Natural killer cell treated with Interleukin-12 subunit alpha and Interleukin-12 subunit beta and Interleukin-15 and Interleukin-18, amount 100 ng/mL, for 72 hours (primary cell): ENCODE measurements at regions not wholly inside any gene's neighbourhood (a gene's known extent, or its start where the extent isn't known, plus 50 kb on each side); places are given as distances from the start of the nearest gene placed in this dataset.
"Not testable (repeated sequence)": the region's sequence is repeated elsewhere in the genome, so short reads cannot be mapped to it uniquely, and the experiment has no call there.

Experiments used
- ATAC-seq, 2 donors: fragments of 150-1000 bp; cut with Tn5 transposase in 1 of 2; sonication (Bioruptor Pico), chemical (Tn5 transposase) in 1 of 2; 2 replicates each; pipeline ENCODE4 v1.10.0; 2021
- DNase-seq: peaks from one replicate; pipeline ENCODE4 v3.0.0; 2022; ENCODE audit warnings: low spot score
- H3K27ac Mint-ChIP-seq, 2 donors: 1 replicate in 1 of 2; 2 replicates in 1 of 2; pipeline ENCODE4 v1.8.0; 2022; ENCODE audit warnings: mixed read lengths in 2 of 2, mild to moderate bottlenecking in 1 of 2, moderate library complexity in 1 of 2
- H3K27me3 Mint-ChIP-seq, 2 donors: 1 replicate in 1 of 2; 2 replicates in 1 of 2; pipeline ENCODE4 v1.8.0; 2022; ENCODE audit warnings: mixed read lengths in 2 of 2
- H3K36me3 Mint-ChIP-seq: one replicate; pipeline ENCODE4 v1.8.0; 2022; ENCODE audit warnings: mixed read lengths
- H3K4me1 Mint-ChIP-seq, 2 donors: 1 replicate in 1 of 2; 2 replicates in 1 of 2; pipeline ENCODE4 v1.8.0; 2022; ENCODE audit warnings: low read depth in 2 of 2, mixed read lengths in 2 of 2, mild to moderate bottlenecking in 1 of 2
- H3K4me3 Mint-ChIP-seq: one replicate; pipeline ENCODE4 v1.8.0; 2022; ENCODE audit warnings: mixed read lengths
- H3K9me3 Mint-ChIP-seq: 2 replicates; pipeline ENCODE4 v1.8.0; 2022; ENCODE audit warnings: mixed read lengths

DNA sequence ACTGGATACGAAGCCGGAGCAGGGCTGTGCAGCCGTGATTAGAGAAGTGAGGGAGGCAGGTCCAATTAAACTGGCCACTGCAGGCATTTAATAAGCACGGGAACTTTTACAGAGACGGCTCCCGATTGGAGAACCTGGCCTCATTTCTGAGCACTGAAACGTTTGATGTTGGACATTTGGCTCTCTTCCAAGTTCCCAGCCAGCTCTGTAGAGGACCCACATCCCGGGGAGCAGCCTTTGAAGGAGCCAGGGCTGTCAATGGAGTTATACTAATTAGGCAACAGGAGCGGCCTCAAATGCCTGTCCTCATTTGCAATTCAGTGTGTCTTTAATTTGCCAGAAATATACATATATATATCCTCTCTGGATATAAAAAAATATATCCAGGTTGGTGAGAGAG, 499.4 kb upstream of the C16orf82 start:
- Mint-ChIP-seq H3K27me3 (peaks cover 17 to 22% of the 10 kb centered on the region in 2 donors), H3K4me3 (no peak overlapping the region), H3K27ac (no peak overlapping the region), H3K36me3 (no peaks in the 10 kb centered on the region), H3K4me1 (no peaks in the 10 kb centered on the region), H3K9me3 (no peaks in the 10 kb centered on the region)
- no peak for ATAC-seq
- DNase-seq: no peak

DNA sequence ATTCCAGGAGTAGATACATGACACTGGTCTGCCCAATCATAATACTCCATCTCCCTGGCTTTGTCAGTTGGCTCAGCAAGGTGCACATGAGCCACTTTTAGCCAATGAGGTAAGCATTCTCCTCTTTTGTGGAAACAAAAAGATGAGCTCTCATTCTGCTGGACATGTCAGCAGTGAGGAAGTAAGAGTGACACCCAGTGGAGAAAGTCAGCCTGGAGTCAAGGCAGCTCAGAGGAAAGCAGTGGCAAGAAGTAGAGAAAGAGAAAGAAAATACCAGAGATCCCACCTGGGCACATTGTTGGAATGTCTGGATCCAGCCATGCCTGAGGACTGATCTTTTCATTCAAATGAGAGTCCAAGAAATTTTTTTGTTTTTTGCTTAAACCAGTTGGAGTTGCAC, 496.9 kb upstream of the C16orf82 start:
- no peaks in the 10 kb centered on the region for H3K9me3 Mint-ChIP-seq
- no peaks in the 10 kb centered on the region for H3K36me3 Mint-ChIP-seq
- H3K27me3 Mint-ChIP-seq: peaks cover 11 to 17% of the 10 kb centered on the region in 2 donors
- ATAC-seq (no peak), DNase-seq (no peak)
- no peak overlapping the region for H3K4me3 Mint-ChIP-seq
- H3K4me1 Mint-ChIP-seq: no peaks in the 10 kb centered on the region
- no peak overlapping the region for H3K27ac Mint-ChIP-seq

GRCh38 chr16:26578748-26579147, 488.0 kb upstream of the C16orf82 start:
- Mint-ChIP-seq H3K4me3 (no peak overlapping the region), H3K9me3 (no peaks in the 10 kb centered on the region), H3K36me3 (no peaks in the 10 kb centered on the region), H3K27me3 (peaks cover 19 to 31% of the 10 kb centered on the region in 2 donors), H3K4me1 (no peaks in the 10 kb centered on the region), H3K27ac (no peak overlapping the region)
- ATAC-seq (no peak), DNase-seq (no peak)

DNA sequence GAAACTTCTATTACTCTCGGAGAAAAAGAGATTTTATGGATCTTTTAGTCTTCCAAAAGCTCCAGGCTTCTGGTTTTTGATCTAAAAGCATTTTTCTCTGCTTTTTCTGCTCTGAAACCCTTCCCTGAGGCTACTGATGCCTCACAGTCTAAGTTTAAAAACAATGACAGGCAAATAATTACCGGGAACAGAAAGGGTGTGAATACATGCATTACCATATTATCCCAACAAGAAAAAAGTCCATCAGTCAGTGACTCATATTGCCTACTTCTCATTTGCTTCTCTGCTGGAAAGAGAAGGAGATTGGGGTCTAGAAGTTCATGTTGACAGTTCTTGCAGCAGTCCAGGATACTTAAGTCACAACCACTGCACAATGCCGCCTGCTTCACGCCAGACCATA, 482.9 kb upstream of the C16orf82 start:
- H3K27ac Mint-ChIP-seq: no peak overlapping the region
- peaks cover 4% of the 10 kb centered on the region for H3K36me3 Mint-ChIP-seq
- H3K9me3 Mint-ChIP-seq: peaks cover 3% of the 10 kb centered on the region
- H3K4me3 Mint-ChIP-seq: no peak overlapping the region
- H3K4me1 Mint-ChIP-seq: no peaks in the 10 kb centered on the region
- H3K27me3 Mint-ChIP-seq: peaks cover 24 to 31% of the 10 kb centered on the region in 2 donors
- DNase-seq (no peak), ATAC-seq (no peak)

DNA sequence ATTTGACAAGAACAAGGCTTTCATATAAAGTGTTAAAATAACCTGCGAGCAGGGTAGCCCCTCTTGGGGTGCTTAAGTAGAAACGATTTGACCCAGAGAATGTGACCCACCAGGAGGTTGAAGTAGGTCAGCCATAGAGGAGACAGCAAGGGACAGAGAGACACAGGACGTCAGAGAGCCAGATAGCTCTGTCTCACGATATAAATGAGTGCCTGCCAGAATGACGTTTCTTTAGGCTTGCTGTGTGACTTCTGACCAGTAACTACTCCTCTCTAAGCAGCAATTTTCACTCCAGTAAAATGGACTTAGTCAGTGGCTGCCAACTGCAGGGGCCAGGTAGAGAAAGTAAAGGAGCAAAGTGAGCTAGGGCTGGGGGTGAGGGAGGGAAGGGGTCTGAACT, 473.0 kb upstream of the C16orf82 start:
- H3K36me3 Mint-ChIP-seq: peaks cover 6% of the 10 kb centered on the region
- no peaks in the 10 kb centered on the region for H3K9me3 Mint-ChIP-seq
- DNase-seq (no peak), ATAC-seq (no peak)
- peaks cover 6 to 10% of the 10 kb centered on the region in 2 donors for H3K4me1 Mint-ChIP-seq
- H3K27me3 Mint-ChIP-seq: peaks cover 15% of the 10 kb centered on the region in 2 donors
- no peak overlapping the region for H3K4me3 Mint-ChIP-seq
- H3K27ac Mint-ChIP-seq: no peak overlapping the region

DNA sequence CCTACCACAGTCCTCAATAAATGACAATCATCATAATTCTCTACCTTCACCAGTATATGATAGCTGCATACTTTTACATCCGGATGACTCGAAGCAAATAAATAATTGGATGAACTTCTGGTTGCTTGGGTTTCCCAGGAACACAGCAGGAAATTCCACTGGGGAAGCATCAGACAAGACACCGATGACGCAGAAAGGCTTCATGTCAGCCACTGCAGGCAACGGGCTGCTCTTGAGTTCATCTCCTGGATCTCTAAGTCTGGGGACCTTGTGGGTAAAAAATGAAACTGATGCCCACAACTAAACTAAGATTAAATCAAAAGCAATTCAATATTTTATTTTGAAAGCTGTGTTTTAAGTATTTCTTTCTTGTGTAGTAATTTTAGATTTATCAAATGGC, 472.1 kb upstream of the C16orf82 start:
- ATAC-seq (no peak), DNase-seq (no peak)
- Mint-ChIP-seq H3K27ac (no peak overlapping the region), H3K4me3 (no peak overlapping the region), H3K27me3 (peaks cover 11 to 14% of the 10 kb centered on the region in 2 donors), H3K36me3 (peaks cover 13% of the 10 kb centered on the region), H3K9me3 (peaks cover 3% of the 10 kb centered on the region), H3K4me1 (peaks cover 15 to 20% of the 10 kb centered on the region in 2 donors)

DNA sequence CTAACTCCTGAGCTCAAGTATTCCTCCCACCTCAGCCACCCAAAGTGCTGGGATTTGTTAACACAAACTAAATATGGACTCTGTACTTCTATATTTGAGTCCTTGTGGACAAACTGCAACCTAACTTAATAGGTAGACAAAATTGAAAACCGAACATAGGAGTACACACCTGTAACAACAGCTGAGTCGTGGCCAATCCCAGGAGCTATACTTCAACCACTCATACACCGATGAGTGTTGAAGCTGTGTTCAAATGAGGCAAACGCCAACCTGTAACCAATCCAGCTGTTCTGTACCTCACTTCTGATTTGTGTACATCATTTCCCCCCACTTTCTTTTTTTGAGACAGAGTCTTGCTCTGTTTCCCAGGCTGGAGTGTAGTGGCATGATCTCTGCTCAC, 471.5 kb upstream of the C16orf82 start:
- Mint-ChIP-seq H3K9me3 (peaks cover 3% of the 10 kb centered on the region), H3K4me3 (no peak overlapping the region), H3K27ac (peak overlapping the region in 1 of 2 donors; percentile 82), H3K4me1 (peaks cover 17 to 22% of the 10 kb centered on the region in 2 donors), H3K36me3 (peaks cover 13% of the 10 kb centered on the region), H3K27me3 (peaks cover 11 to 14% of the 10 kb centered on the region in 2 donors)
- DNase-seq (no peak), ATAC-seq (no peak)

DNA sequence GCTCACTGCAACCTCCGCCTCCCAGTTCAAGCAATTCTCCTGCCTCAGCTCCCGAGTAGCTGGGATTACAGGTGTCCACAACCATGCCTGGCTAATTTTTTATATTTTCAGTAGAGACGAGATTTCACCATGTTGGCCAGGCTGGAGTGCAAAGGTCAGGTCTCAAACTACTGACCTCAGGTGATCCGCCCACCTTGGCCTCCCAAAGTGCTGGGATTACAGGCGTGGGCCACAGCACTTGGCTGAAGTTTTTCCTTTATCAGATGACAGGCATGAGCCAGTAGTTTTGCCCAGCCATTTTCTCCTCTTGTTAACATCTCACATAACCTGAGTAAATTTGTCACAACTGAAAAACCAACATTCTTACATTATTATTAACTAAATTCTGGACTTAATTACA, 470.7 kb upstream of the C16orf82 start:
- Mint-ChIP-seq H3K4me1 (peaks cover 22 to 29% of the 10 kb centered on the region in 2 donors), H3K36me3 (peaks cover 13% of the 10 kb centered on the region), H3K27ac (peak overlapping the region in 1 of 2 donors; percentile 82)
- H3K9me3 Mint-ChIP-seq, ATAC-seq, H3K27me3 Mint-ChIP-seq, DNase-seq, H3K4me3 Mint-ChIP-seq: not testable (repeated sequence)

DNA sequence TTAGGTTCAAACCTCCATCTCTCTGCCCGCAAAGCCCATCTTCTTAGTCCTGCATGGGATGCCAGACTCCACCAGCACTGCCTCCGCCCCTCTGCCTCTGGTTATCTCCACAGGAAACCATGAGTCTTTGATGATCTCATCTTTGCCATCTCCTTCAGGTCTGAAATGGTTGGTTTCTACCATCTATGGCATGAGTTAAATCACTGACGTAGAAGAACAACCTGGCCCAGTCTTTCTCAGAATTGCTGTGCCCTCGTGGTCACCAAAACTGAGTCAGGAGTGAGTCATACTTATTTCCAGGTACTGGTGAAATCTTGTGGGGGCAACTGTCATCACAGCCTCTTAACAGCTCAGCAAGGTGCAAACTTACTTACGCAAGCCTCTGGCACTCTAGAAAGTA, 468.7 kb upstream of the C16orf82 start:
- H3K27me3 Mint-ChIP-seq: peaks cover 0 to 12% of the 10 kb centered on the region in 2 donors
- peak overlapping the region; percentile 74 for H3K4me3 Mint-ChIP-seq

DNA sequence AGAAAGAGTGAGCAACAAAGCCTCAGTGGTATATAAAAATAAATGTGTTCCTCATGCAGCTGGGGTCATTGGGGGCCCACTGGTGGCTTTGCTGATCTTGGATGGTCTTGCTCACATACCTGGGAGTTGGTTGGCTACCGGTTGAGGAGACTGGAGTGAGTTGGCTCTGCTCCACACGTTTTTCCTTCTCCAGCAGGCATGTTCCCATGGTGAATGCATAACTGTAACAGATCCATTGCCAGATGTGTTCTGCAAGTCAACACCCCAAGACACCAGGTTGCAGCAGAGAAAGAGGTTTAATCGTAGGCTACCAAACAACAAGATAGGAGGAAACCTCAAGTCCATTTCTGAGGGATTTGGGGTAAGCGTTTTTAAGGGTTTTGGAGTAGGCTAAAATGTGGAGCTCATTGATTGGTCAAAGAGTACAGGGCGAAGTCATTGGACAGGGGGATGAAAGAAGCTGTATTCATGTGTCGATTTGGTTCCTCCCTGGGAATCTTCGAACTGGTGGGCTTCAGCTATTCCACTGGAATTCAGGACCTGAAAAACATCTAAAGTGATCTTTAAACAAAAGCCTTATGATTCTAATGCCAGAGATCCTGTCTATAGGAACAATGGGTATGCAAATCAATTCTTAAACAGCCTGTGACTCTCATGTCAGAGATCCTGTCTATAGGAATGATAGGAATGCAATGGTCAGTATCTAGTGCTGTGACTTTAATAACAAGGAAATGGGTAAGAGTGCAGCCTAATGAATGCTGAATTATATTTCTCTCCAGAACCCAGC, 467.5 kb upstream of the C16orf82 start:
- peaks cover 34 to 50% of the 10 kb centered on the region in 2 donors for H3K4me1 Mint-ChIP-seq
- H3K36me3 Mint-ChIP-seq: peaks cover 13% of the 10 kb centered on the region
- no peak for DNase-seq
- H3K4me3 Mint-ChIP-seq: peak overlapping the region; percentile 74
- H3K27me3 Mint-ChIP-seq: peaks cover 0 to 12% of the 10 kb centered on the region in 2 donors
- peaks cover 3% of the 10 kb centered on the region for H3K9me3 Mint-ChIP-seq
- no peak for ATAC-seq
- H3K27ac Mint-ChIP-seq: peak overlapping the region; percentile 85 to 86

More for the DNA sequence above, 468.7 kb upstream of the C16orf82 start:
- DNase-seq: peak; percentile 79
- H3K4me1 Mint-ChIP-seq: peaks cover 30 to 43% of the 10 kb centered on the region in 2 donors
- peak overlapping the region; percentile 85 to 86 for H3K27ac Mint-ChIP-seq
- peaks cover 13% of the 10 kb centered on the region for H3K36me3 Mint-ChIP-seq
- peak; percentile 93 to 94 for ATAC-seq
- H3K9me3 Mint-ChIP-seq: peaks cover 3% of the 10 kb centered on the region

DNA sequence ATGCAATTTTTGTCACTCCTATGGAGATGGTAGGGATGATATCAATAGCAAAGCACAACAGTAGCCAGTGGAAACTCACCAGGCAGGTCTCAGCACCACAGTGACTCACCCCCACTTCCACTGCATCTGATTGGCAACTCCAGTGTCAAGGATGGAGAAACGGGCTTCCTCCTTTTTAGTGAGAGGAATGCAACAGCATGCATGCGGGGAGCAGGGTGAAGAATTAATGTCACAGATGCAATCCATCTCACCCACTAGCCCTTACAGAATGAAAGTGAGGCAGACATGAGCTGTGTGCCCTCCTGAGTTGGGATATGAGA, 467.0 kb upstream of the C16orf82 start:
- Mint-ChIP-seq H3K4me3 (peak overlapping the region; percentile 47), H3K27ac (peak overlapping the region in 1 of 2 donors; percentile 49), H3K9me3 (peaks cover 3% of the 10 kb centered on the region), H3K36me3 (peaks cover 13% of the 10 kb centered on the region), H3K27me3 (peaks cover 0 to 13% of the 10 kb centered on the region in 2 donors), H3K4me1 (peaks cover 37 to 54% of the 10 kb centered on the region in 2 donors)
- DNase-seq (no peak), ATAC-seq (no peak)

GRCh38 chr16:26601335-26601734, 465.4 kb upstream of the C16orf82 start:
- Mint-ChIP-seq H3K27me3 (peaks cover 0 to 11% of the 10 kb centered on the region in 2 donors), H3K9me3 (peaks cover 3% of the 10 kb centered on the region), H3K27ac (peak overlapping the region in 1 of 2 donors; percentile 48), H3K36me3 (peaks cover 13% of the 10 kb centered on the region), H3K4me3 (peak overlapping the region; percentile 36), H3K4me1 (peaks cover 37 to 54% of the 10 kb centered on the region in 2 donors)
- DNase-seq (no peak), ATAC-seq (no peak)

DNA sequence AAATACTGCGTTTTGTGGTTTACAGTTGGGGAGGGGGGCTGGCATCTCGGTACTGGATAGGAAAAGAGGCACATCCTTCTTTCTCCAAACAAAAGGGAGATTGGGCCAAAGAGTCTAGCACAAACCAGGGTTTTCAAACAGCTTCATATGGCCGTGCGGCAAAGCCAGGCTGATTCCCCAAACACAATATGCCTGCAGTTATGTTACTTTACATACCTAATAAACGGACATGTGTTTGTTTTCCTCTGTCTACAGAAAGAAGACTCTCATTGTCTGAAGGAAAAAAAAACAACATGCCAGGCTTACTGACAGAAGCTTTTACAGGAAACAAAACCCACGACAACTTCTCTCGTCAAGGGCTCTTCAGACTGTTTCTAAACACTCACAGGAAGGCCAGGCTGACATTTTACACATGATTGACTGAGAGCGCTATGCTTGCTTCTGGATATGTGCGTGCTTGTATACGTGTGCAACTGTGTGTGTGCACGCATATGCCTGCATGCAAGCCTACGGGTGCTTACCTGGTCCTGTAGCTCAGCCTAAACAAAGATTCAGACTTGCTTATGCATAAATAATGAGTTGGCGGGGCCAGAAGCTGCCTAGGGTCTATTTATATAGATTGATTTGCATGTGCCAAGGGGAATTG, 461.0 kb upstream of the C16orf82 start:
- ATAC-seq: no peak
- Mint-ChIP-seq H3K4me3 (no peak overlapping the region), H3K4me1 (peaks cover 17 to 29% of the 10 kb centered on the region in 2 donors)

More for the DNA sequence above, 461.0 kb upstream of the C16orf82 start:
- H3K27ac Mint-ChIP-seq: no peak overlapping the region
- H3K27me3 Mint-ChIP-seq: peaks cover 0 to 17% of the 10 kb centered on the region in 2 donors
- no peaks in the 10 kb centered on the region for H3K9me3 Mint-ChIP-seq
- no peak for DNase-seq
- H3K36me3 Mint-ChIP-seq: no peaks in the 10 kb centered on the region
